ENCODE measurements at regions not wholly inside any gene's neighbourhood (a gene's known extent, or its start where the extent isn't known, plus 50 kb on each side); places are given as distances from the start of the nearest gene placed in this dataset.

- H3K27ac Mint-ChIP-seq, result no peak overlapping the region
- no peak for TF ChIP-seq CTCF (IDR thresholded peaks at IDR 0.05)
These were observed 138.4 kb downstream of the POSTN start for GRCh38 chr13:37460166-37460565.

GRCh38 chr13:37457612-37458011, 141.0 kb downstream of the POSTN start:
- Histone ChIP-seq H3K9me3 (ENCODE audit: control insufficient read depth, insufficient read depth, low read length) (no peaks in the 10 kb centered on the region), H3K27me3 (ENCODE audit: control insufficient read depth, insufficient read depth, low read length) (no peaks in the 10 kb centered on the region), H3K36me3 (ENCODE audit: control insufficient read depth, insufficient read depth, low read length) (no peaks in the 10 kb centered on the region), H3K27ac (ENCODE audit: low read length) (no peak overlapping the region), H3K4me1 (ENCODE audit: control insufficient read depth, insufficient read depth, low read length) (no peaks in the 10 kb centered on the region), H3K4me3 (ENCODE audit: low read length) (no peak overlapping the region)
- Mint-ChIP-seq H3K4me3 (no peak overlapping the region), H3K4me1 (no peaks in the 10 kb centered on the region), H3K36me3 (peaks cover 11% of the 10 kb centered on the region), H3K27ac (no peak overlapping the region), H3K9me3 (peaks cover 15 to 25% of the 10 kb centered on the region in 2 donors), H3K27me3 (ENCODE audit: low read depth in 2 of 2) (no peaks in the 10 kb centered on the region)
- WGBS (ENCODE audit: insufficient coverage), result 82% methylated on average over 2 of the region's 4 CpGs
- intact Hi-C loops (cut with micrococcal nuclease), result no loop called here
- DNase-seq (no peak), ATAC-seq (no peak)
- TF ChIP-seq CTCF (IDR thresholded peaks at IDR 0.05), result no peak

More at GRCh38 chr13:37460166-37460565, 138.4 kb downstream of the POSTN start:
- no peaks in the 10 kb centered on the region for H3K4me1 ChIP-seq (ENCODE audit: control insufficient read depth, insufficient read depth, low read length)
- no peak for DNase-seq
- ATAC-seq, result no peak
- no peaks in the 10 kb centered on the region for H3K27me3 ChIP-seq (ENCODE audit: control insufficient read depth, insufficient read depth, low read length)
- Mint-ChIP-seq H3K9me3 (peaks cover 11 to 23% of the 10 kb centered on the region in 2 donors), H3K4me3 (no peak overlapping the region), H3K4me1 (no peaks in the 10 kb centered on the region), H3K36me3 (peaks cover 7% of the 10 kb centered on the region), H3K27me3 (ENCODE audit: low read depth in 2 of 2) (no peaks in the 10 kb centered on the region)
- no peak overlapping the region for H3K4me3 ChIP-seq (ENCODE audit: low read length)
- no peak overlapping the region for H3K27ac ChIP-seq (ENCODE audit: low read length)
- intact Hi-C loops (cut with micrococcal nuclease), result no loop called here
- H3K9me3 ChIP-seq (ENCODE audit: control insufficient read depth, insufficient read depth, low read length), result no peaks in the 10 kb centered on the region
- H3K36me3 ChIP-seq (ENCODE audit: control insufficient read depth, insufficient read depth, low read length), result no peaks in the 10 kb centered on the region

GRCh38 chr13:37456506-37456905, 142.1 kb downstream of the POSTN start:
- H3K4me3 Mint-ChIP-seq, result no peak overlapping the region
- 90% methylated on average over 3 of the region's 4 CpGs for WGBS (ENCODE audit: insufficient coverage)
- ATAC-seq (no peak), DNase-seq (no peak)
- TF ChIP-seq CTCF (IDR thresholded peaks at IDR 0.05), result no peak
- H3K27ac ChIP-seq (ENCODE audit: low read length), result no peak overlapping the region
- H3K4me1 ChIP-seq (ENCODE audit: control insufficient read depth, insufficient read depth, low read length), result no peaks in the 10 kb centered on the region
- intact Hi-C loops (cut with micrococcal nuclease), result no loop called here
- no peak overlapping the region for H3K4me3 ChIP-seq (ENCODE audit: low read length)
- no peaks in the 10 kb centered on the region for H3K27me3 Mint-ChIP-seq (ENCODE audit: low read depth in 2 of 2)
- no peaks in the 10 kb centered on the region for H3K27me3 ChIP-seq (ENCODE audit: control insufficient read depth, insufficient read depth, low read length)
- H3K9me3 Mint-ChIP-seq, result peaks cover 16 to 25% of the 10 kb centered on the region in 2 donors
- no peak overlapping the region for H3K27ac Mint-ChIP-seq
- H3K36me3 ChIP-seq (ENCODE audit: control insufficient read depth, insufficient read depth, low read length), result no peaks in the 10 kb centered on the region
- H3K4me1 Mint-ChIP-seq, result no peaks in the 10 kb centered on the region
- H3K36me3 Mint-ChIP-seq, result peaks cover 17% of the 10 kb centered on the region
- H3K9me3 ChIP-seq (ENCODE audit: control insufficient read depth, insufficient read depth, low read length), result no peaks in the 10 kb centered on the region

GRCh38 chr13:37456041-37456440, 142.5 kb downstream of the POSTN start:
- no peak for TF ChIP-seq CTCF (IDR thresholded peaks at IDR 0.05)
- Histone ChIP-seq H3K27me3 (ENCODE audit: control insufficient read depth, insufficient read depth, low read length) (no peaks in the 10 kb centered on the region), H3K4me1 (ENCODE audit: control insufficient read depth, insufficient read depth, low read length) (no peaks in the 10 kb centered on the region), H3K36me3 (ENCODE audit: control insufficient read depth, insufficient read depth, low read length) (no peaks in the 10 kb centered on the region), H3K27ac (ENCODE audit: low read length) (no peak overlapping the region), H3K9me3 (ENCODE audit: control insufficient read depth, insufficient read depth, low read length) (no peaks in the 10 kb centered on the region), H3K4me3 (ENCODE audit: low read length) (no peak overlapping the region)
- H3K27me3 Mint-ChIP-seq (ENCODE audit: low read depth in 2 of 2), result no peaks in the 10 kb centered on the region
- no peak for ATAC-seq
- WGBS (ENCODE audit: insufficient coverage), result 75% methylated on average over 1 of the region's 1 CpG
- H3K9me3 Mint-ChIP-seq, result peaks cover 16 to 28% of the 10 kb centered on the region in 2 donors
- intact Hi-C loops (cut with micrococcal nuclease), result no loop called here
- H3K4me1 Mint-ChIP-seq, result no peaks in the 10 kb centered on the region
- DNase-seq, result no peak
- peaks cover 19% of the 10 kb centered on the region for H3K36me3 Mint-ChIP-seq
- no peak overlapping the region for H3K27ac Mint-ChIP-seq
- no peak overlapping the region for H3K4me3 Mint-ChIP-seq
